HEK293T (cell line): ENCODE measurements at regions not wholly inside any gene's neighbourhood (a gene's known extent, or its start where the extent isn't known, plus 50 kb on each side); places are given as distances from the start of the nearest gene placed in this dataset.

Experiments
- ELF4 ChIP-seq: fragments of 450-650 bp; IDR thresholded peaks from 2 replicates; pipeline ENCODE4 v1.6.1; 2017; ENCODE audit warnings: antibody characterized with exemption
- FOXK2 ChIP-seq: fragments of 450-650 bp; IDR thresholded peaks from 2 replicates; pipeline ENCODE4 v1.6.1; 2016; ENCODE audit warnings: mild to moderate bottlenecking
- FOXM1 ChIP-seq: fragments of 450-650 bp; IDR thresholded peaks from 2 replicates; pipeline ENCODE4 v1.6.1; 2017; ENCODE audit warnings: mild to moderate bottlenecking, borderline replicate concordance
- L3MBTL2 ChIP-seq: fragments of 450-650 bp; conservative IDR thresholded peaks from 2 replicates; pipeline ENCODE4 v1.6.1; 2016; ENCODE audit warnings: mild to moderate bottlenecking
- NFRKB ChIP-seq: fragments of 450-650 bp; IDR thresholded peaks from 2 replicates; pipeline ENCODE4 v1.6.1; 2016; ENCODE audit warnings: mild to moderate bottlenecking, moderate library complexity
- SP1 ChIP-seq: fragments of 450-650 bp; IDR thresholded peaks from 2 replicates; pipeline ENCODE4 v1.6.1; 2017
- ZNF384 ChIP-seq: fragments of 450-650 bp; IDR thresholded peaks from 2 replicates; pipeline ENCODE4 v1.6.1; 2016

GRCh38 chr14:98961191-98961590 lies 310.8 kb downstream of the BCL11B start:
- no peak for TF ChIP-seq ZNF384
- no peak for TF ChIP-seq NFRKB
- no peak for TF ChIP-seq SP1
- TF ChIP-seq FOXM1: no peak
- no peak for TF ChIP-seq ELF4
- no peak for TF ChIP-seq L3MBTL2
- TF ChIP-seq FOXK2: no peak
